Renal cortex interstitium (tissue), 11 donors: ENCODE measurements at regions not wholly inside any gene's neighbourhood (a gene's known extent, or its start where the extent isn't known, plus 50 kb on each side); places are given as distances from the start of the nearest gene placed in this dataset.

Source experiments
- DNase-seq, 11 donors: peaks; one replicate each; pipeline ENCODE4 v3.0.0-alpha.2; 2013; ENCODE audit warnings: low read depth in 9 of 11, low spot score in 4 of 11; ENCODE audit errors: extremely low read depth in 1 of 11

DNA sequence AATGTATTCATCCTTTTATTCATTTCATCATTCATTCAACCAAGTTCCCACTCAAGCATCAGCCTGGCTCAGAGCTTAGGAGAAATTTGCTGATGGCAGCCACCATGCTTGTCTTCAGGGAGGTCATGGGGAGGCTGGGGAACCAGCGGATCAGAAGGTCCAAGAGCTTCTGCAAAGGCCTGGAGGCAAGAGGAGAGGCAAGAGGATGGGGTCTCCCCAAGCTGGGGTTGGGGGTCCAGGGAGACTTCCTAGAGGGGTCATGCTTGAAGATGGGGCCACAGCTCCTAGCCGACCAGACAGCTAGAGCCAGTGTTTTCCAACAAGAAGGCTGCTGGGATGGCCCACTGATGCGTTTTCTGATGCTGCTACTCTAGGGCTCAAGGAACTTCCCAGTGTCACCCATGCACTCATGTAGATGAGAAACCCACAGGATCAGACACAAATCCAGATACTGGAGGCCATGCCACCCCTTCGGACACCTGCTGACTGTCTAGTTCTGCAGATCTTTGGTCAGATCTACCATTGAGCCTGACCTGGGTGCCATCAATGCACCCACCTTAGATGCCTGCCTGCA is 315.2 kb downstream of the AJAP1 start:
- no peak for DNase-seq

DNA sequence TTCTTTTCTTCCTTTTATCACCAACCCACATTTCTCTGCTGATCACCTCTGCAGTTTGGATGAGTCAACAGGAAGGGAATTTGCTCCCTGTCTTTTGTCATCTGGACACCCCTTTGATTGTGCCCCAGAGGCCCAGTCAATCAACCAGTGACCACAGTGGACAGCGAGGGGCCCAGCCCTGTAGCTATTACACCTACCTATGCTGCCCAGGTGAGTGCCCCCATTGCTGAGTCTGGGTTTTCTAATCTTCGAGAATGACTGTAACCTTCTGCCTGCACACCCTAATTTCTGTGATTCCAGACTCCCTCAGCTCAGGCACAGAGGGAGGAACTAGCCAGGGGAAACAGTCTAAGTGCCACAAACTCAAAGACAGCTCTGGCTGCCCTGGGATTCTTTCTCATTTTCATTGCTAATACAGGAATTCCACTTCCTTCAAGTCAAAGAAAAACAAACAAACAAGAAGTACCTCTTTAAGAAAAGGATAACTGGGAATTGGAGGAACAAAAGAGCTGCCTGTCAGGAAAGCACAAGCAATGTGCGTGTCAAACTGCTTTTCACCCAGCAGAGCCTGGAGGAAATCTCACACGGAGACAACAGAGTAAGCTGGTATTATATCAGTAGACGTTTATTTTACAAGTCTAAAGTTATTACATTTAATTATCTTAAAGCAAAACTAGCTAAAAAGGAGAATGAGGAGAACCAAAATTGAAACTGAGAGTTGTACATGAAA is 311.1 kb downstream of the AJAP1 start:
- DNase-seq, result no peak

DNA sequence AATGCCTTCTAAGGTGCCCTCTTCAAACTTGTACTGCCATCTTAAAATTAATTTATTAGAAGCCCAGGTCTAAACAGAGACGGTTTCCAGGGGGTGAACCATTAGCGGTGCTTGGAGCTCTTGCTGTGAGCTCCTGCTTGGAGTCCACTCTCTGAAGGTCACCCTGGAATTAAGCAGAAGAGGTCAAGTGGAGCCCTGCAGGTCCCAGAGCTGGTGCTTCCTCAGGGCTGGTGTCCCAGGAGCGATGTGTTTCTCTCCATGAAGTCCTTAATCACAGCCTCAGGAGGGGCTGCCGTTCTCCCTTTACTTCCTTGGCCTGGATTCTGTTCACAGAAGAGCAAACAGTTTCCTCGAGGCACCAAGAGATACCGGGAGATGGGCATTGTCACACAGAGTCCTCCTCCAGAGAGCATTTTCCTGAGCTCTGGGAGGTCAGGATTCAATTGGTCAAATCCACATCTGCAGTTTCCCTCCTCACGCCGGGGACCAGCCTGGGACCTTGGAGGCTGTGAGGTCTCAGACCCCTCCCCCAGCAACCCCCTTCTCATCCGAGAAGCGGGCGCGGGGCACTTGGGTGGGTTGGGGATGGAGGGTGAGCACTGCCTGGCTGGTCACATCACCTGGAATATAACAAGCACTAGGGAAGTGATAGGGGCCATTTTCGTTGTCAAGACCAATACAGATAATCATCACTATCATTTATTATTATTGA is 310.4 kb downstream of the AJAP1 start:
- no peak for DNase-seq

GRCh38 chr1:4963251-4963650 is 308.8 kb downstream of the AJAP1 start:
- no peak for DNase-seq

- no peak for DNase-seq
Observed at GRCh38 chr1:4962836-4963235, 308.4 kb downstream of the AJAP1 start.

DNA sequence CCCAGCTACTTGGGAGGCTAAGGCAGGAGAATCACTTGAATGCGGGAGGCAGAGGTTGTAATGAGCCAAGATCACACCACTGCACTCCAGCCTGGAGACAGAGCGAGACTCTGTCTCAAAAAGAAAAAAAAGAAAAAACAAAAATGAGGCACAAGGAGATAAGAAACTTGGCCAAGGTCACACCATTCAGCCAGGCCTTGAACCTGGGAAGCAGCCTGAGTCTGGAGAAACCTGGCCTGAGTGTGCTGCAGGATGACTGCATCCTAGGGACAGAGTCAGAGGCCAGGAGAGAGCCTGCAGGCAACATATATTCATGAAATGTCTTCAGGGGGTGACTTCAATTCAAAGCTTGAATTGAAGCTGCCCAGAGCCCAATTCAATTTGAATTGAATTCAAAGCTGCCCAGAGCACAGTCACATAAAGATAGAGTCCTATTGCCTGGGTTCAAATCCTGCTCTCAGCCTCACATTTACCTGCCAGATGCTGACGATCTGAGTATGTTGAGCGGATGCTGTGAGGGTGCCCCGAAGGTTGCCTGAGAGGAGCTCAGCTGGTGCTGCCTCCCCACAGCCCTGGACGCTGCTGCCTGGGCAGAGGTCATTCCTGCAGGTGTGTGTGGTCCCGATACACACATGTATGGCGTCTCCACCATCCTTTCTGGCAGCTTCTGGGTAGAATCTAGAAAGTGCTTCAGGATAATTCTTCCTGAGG is 307.7 kb downstream of the AJAP1 start:
- no peak for DNase-seq

DNA sequence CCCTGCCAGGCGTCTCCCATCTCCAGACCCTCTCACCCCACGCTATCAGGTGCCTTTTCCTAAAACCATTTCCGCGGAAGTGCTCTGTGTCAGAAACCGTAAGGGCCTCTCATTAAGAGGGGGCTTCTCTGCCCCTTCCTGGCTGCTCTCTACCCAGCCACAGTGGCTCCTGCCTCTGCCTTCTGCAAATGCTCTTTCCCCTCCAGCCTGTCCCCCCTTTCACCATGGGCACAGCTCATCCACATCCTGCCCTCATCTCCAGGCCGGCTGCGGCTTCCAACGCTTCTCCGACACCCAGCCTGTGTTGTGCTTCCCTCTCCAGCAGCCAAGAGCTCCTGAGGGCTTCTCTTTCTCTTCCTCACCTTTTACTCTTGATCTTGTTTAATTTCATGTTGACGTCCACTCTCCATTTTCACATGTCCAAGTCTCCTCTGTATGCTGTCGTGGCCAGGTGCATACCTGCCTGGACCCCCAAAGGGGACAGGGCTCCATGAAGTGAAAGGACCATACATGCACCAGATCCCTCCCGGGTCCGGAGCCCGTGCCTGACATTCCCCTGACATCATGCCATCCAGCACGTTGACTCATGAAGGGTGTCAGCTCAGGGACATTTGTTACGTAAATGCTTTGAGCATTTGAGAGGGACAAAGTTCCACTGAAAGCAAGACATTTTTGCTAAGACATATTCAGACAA is 306.5 kb downstream of the AJAP1 start:
- DNase-seq, result no peak

DNA sequence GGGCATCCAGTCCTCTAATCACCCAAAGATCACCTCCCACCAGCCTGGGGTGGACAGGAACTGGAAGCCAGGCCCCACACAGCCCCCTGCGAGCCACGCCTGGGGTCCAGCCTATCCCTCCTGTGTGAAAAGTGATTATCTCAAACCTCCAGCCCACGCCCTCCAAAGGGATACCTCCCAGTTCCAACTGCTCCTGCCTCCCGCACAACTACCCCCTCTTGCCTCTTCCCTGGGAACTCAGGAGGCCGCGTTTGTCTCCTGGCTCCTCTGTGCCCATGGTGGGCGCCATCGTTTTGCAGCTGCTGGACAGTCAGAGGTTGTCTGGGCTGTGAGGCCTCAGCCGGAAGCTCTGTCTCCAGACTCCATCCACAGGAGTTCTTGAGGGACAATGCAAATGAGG is 305.9 kb downstream of the AJAP1 start:
- DNase-seq, result no peak

DNA sequence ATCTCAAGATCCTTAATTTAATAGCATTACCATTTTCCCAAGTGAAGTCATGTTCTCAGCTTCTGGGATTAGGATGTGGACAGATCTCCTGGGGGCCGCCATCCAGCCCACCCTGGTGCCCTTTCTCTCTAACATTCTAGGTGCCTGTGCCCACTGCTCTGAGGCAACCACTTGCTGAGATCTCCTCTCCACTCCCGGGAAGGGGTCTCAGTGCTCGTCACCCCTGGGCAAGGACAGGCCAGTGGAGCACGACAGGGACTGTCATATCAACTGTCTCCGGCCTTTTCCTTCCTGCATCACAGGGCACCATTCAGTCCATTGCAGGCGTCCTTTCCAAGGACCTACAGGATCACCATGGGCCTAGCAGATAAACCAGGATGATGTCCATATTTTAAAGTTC is 304.8 kb downstream of the AJAP1 start:
- no peak for DNase-seq

- DNase-seq, result no peak
Observed at GRCh38 chr1:4957027-4957426, 302.6 kb downstream of the AJAP1 start.

GRCh38 chr1:4954392-4954791 is 300.0 kb downstream of the AJAP1 start:
- no peak for DNase-seq

DNA sequence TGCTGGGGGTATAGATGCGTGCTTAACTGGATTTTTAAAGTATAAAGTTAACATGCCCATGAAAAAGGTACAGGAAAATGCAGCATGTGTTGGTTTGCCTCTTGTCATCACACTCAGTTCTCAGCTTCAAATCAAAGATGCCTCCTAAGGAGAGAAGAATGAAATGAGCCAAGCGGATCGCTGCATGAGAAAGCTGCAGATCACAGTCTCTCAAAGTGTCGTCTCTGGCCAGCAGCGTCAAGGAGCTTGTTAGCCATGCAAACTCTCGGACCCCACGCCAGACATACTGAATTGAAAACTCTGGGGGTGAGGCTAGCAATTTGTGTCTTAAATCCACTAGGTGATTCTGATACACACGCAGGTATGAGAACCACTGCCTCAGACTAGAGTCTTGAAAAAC is 297.2 kb downstream of the AJAP1 start:
- DNase-seq, result no peak

GRCh38 chr1:4946343-4946742 is 291.9 kb downstream of the AJAP1 start:
- no peak for DNase-seq

GRCh38 chr1:4944911-4945310 is 290.5 kb downstream of the AJAP1 start:
- no peak for DNase-seq

GRCh38 chr1:4944072-4944471 is 289.7 kb downstream of the AJAP1 start:
- no peak for DNase-seq

GRCh38 chr1:4939266-4939665 is 284.9 kb downstream of the AJAP1 start:
- DNase-seq, result no peak

- no peak for DNase-seq
Observed at GRCh38 chr1:4937876-4938534, 283.6 kb downstream of the AJAP1 start.

DNA sequence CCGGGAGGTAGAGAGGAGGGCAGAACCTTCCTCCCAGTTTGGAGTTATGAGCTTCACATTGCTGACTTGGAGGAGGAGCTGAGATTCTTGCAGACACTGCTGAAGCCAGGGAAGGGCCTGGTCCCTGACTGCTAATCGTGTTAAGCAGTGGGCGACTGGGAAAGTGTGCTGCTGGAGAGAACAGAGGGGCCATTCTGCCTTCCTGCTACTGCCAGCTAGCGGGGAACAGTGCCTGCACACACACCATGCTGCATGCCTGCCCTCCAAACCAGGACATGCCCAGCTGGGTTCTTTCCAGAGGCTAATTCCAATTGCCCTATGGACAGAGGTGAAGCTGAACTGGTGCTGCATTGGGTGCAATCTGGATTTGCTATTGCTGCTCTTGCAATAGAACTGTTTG is 281.4 kb downstream of the AJAP1 start:
- no peak for DNase-seq

DNA sequence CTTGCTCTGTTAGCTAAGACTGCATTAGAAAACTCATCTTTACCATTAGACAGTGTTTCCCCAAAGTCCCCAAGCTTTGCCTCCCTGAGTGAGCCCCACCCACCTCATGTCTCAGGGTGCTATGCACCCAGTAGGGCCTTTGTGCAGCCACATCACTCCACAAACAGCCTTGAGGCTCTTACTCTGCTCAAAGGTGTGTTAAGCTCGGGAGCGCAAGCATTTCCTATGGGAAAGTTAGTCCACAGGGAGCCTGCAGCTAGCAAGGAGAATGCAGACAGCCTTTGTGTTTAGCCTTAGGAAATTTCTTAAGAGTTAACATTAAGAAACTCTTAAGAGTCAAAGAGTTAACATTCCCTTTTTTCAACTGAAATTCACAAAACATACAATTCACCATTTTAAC is 278.8 kb downstream of the AJAP1 start:
- DNase-seq, result no peak
